ENCODE measurements at regions not wholly inside any gene's neighbourhood (a gene's known extent, or its start where the extent isn't known, plus 50 kb on each side); places are given as distances from the start of the nearest gene placed in this dataset.

DNA sequence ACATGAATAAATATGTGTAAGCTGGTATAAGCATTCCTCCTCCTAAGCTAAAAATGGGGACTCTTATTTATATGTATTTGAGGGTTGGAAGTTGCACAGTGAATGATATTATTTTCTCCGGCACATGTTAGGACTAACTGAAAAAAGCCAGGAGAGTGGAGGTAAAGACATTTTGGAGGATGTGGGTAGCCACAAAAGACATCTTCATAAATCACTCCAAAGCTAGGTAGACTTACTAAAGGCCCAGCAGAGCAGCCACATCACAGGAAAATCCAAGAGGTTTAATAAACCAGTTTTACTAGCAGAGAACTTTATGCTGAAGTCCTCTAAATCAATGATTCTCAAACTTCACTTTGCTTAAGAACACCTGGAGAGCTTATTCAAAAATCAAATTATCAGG, 424.7 kb downstream of the KCTD12 start:
- Histone ChIP-seq H2AK5ac (ENCODE audit: insufficient read length, low read length) (no peak overlapping the region), H2BK12ac (ENCODE audit: insufficient read length, low read depth, low read length) (no peak overlapping the region)

More for the DNA sequence above, 424.7 kb downstream of the KCTD12 start:
- no peaks in the 10 kb centered on the region for H3K23me2 ChIP-seq (ENCODE audit: insufficient read length, low read depth, low read length, poor library complexity, severe bottlenecking)
- H3T11ph ChIP-seq (ENCODE audit: low read length): no peak overlapping the region
- no peak overlapping the region for H3K4ac ChIP-seq (ENCODE audit: low read depth, low read length)
- H3K27ac Mint-ChIP-seq: no peak overlapping the region
- no peaks in the 10 kb centered on the region; a peak in 1 of 7 replicates for H3K36me3 Mint-ChIP-seq (ENCODE audit: insufficient read depth in 1 of 3, low read depth in 3 of 3)
- no peak overlapping the region for H3K4me2 ChIP-seq (ENCODE audit: insufficient read depth, insufficient read length, low read length)
- H4K5ac ChIP-seq (ENCODE audit: insufficient read length, low read depth, low read length): no peak overlapping the region
- no peaks in the 10 kb centered on the region for H3K9me3 Mint-ChIP-seq
- H2BK120ac ChIP-seq (ENCODE audit: low read depth, low read length, poor library complexity, severe bottlenecking): no peak overlapping the region
- no peaks in the 10 kb centered on the region for H3K27me3 ChIP-seq (ENCODE audit: insufficient read depth, low read length)
- no peaks in the 10 kb centered on the region for H3K4me1 ChIP-seq (ENCODE audit: insufficient read depth, low read length)
- no peak overlapping the region for H4K8ac ChIP-seq (replicated peaks; ENCODE audit: insufficient read length, low read depth, low read length)
- no peaks in the 10 kb centered on the region for H3K9me3 ChIP-seq (ENCODE audit: control insufficient read depth, low read depth, low read length)
- WGBS (ENCODE audit: extremely low coverage, insufficient read length, low lambda C conversion rate): no CpG with 5 or more reads among the region's 1 CpG
- H2BK5ac ChIP-seq (ENCODE audit: insufficient read length, low read length): no peak overlapping the region
- H4K91ac ChIP-seq (ENCODE audit: insufficient read length, low read depth, low read length): no peak overlapping the region
- no peak overlapping the region for H3K9ac ChIP-seq (ENCODE audit: extremely low read depth, insufficient read length, low read length)
- no peaks in the 10 kb centered on the region for H3K27me3 Mint-ChIP-seq (ENCODE audit: low read depth)
- H3K27ac ChIP-seq (ENCODE audit: insufficient read length, low read depth, low read length): no peak overlapping the region
- H3K79me1 ChIP-seq (ENCODE audit: insufficient read depth, low read depth, low read length, poor library complexity, severe bottlenecking): no peaks in the 10 kb centered on the region
- H3K4me3 Mint-ChIP-seq: no peak overlapping the region
- no peaks in the 10 kb centered on the region for H3K4me1 Mint-ChIP-seq
- no peak overlapping the region for H3K18ac ChIP-seq (ENCODE audit: insufficient read length, low read depth, low read length)
- no peak overlapping the region for H2BK20ac ChIP-seq (ENCODE audit: low read depth, low read length, poor library complexity, severe bottlenecking)
- H3K56ac ChIP-seq (ENCODE audit: insufficient read length, low read depth, low read length): no peak overlapping the region
- H3K23ac ChIP-seq (ENCODE audit: insufficient read length, low read depth, low read length): no peak overlapping the region
- no peak overlapping the region for H2AFZ ChIP-seq (ENCODE audit: low read length)
- H3K79me2 ChIP-seq (ENCODE audit: insufficient read depth, low read length): no peaks in the 10 kb centered on the region
- H3K14ac ChIP-seq (ENCODE audit: insufficient read depth, low read length): no peak overlapping the region
- DNase-seq: no peak
- TF ChIP-seq, protein P1, sequence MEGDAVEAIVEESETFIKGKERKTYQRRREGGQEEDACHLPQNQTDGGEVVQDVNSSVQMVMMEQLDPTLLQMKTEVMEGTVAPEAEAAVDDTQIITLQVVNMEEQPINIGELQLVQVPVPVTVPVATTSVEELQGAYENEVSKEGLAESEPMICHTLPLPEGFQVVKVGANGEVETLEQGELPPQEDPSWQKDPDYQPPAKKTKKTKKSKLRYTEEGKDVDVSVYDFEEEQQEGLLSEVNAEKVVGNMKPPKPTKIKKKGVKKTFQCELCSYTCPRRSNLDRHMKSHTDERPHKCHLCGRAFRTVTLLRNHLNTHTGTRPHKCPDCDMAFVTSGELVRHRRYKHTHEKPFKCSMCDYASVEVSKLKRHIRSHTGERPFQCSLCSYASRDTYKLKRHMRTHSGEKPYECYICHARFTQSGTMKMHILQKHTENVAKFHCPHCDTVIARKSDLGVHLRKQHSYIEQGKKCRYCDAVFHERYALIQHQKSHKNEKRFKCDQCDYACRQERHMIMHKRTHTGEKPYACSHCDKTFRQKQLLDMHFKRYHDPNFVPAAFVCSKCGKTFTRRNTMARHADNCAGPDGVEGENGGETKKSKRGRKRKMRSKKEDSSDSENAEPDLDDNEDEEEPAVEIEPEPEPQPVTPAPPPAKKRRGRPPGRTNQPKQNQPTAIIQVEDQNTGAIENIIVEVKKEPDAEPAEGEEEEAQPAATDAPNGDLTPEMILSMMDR (conservative IDR thresholded peaks at IDR 0.05): no peak
- no peak overlapping the region for H2BK15ac ChIP-seq (ENCODE audit: low read depth, low read length)
- no peaks in the 10 kb centered on the region for H4K20me1 ChIP-seq (ENCODE audit: control insufficient read depth, insufficient read depth, insufficient read length)
